Activated CD4-positive, alpha-beta T cell treated with anti-CD3 and anti-CD28 coated beads, Interleukin-2, amount 10 ng/mL, durations not matched to agents 7 days and 5 days (primary cell): ENCODE measurements at regions not wholly inside any gene's neighbourhood (a gene's known extent, or its start where the extent isn't known, plus 50 kb on each side); places are given as distances from the start of the nearest gene placed in this dataset.

Experiments used
- CTCF ChIA-PET: fragments of 350-600 bp; sonication (Branson Sonifier 250); formaldehyde crosslinking; loops from one replicate; lab custom pipeline; 2021; ENCODE audit warnings: antibody characterized with exemption; lab: Charles Lee
- POLR2A ChIA-PET: fragments of 350-600 bp; sonication (Branson Sonifier 250); formaldehyde crosslinking; loops from one replicate; lab custom pipeline; 2021; ENCODE audit warnings: antibody characterized with exemption; lab: Charles Lee
- DNase-seq: peaks from one replicate; pipeline ENCODE4 v3.0.0-alpha.2; 2020
- H3K27ac Mint-ChIP-seq: one replicate; pipeline ENCODE4 v1.8.0; 2021; ENCODE audit warnings: mild to moderate bottlenecking, moderate library complexity, mixed read lengths
- H3K27me3 Mint-ChIP-seq: one replicate; pipeline ENCODE4 v1.8.0; 2021; ENCODE audit warnings: mixed read lengths
- H3K36me3 Mint-ChIP-seq: one replicate; pipeline ENCODE4 v1.8.0; 2021; ENCODE audit warnings: low read depth, mixed read lengths
- H3K4me1 Mint-ChIP-seq: one replicate; pipeline ENCODE4 v1.8.0; 2021; ENCODE audit warnings: mixed read lengths
- H3K4me3 Mint-ChIP-seq: one replicate; pipeline ENCODE4 v1.8.0; 2021; ENCODE audit warnings: mild to moderate bottlenecking, moderate library complexity, mixed read lengths
- H3K9me3 Mint-ChIP-seq: one replicate; pipeline ENCODE4 v1.8.0; 2021; ENCODE audit warnings: mixed read lengths

DNA sequence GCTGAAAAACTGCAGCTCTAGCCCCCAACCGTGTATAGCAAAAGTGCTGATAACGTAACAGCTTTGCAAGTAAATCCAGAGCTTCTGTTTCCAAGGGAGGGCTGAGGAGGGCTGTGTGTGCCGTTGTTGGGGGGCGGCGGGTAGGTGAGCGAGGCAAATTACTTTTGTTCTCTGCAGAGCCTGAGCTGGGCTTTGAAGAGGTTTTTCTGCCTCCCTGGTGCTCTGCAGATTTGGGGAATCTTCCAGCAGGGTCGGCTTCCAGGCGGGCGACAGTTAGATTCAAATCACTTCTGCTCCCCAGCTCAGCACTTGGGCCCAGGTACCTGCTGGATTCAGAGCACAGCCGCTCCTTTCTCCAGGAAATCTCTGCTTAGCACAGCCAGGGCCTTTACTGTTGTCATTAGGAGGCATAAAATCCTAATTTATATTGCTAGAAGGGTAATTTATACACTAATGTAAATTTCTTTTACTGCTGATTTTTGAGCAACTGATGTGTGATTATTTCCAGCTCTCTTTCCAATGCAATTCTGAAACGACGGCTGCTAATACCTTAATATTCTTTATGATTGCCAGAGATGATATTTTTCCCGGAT lies 442.4 kb downstream of the TYW1 start:
- H3K27ac Mint-ChIP-seq = no peak overlapping the region
- no peaks in the 10 kb centered on the region for H3K4me1 Mint-ChIP-seq
- no peak for DNase-seq
- no peaks in the 10 kb centered on the region for H3K27me3 Mint-ChIP-seq
- H3K4me3 Mint-ChIP-seq = no peak overlapping the region
- no peaks in the 10 kb centered on the region for H3K36me3 Mint-ChIP-seq
- ChIA-PET CTCF (no interaction called here), POLR2A (no interaction called here)
- H3K9me3 Mint-ChIP-seq = peaks cover 2% of the 10 kb centered on the region

DNA sequence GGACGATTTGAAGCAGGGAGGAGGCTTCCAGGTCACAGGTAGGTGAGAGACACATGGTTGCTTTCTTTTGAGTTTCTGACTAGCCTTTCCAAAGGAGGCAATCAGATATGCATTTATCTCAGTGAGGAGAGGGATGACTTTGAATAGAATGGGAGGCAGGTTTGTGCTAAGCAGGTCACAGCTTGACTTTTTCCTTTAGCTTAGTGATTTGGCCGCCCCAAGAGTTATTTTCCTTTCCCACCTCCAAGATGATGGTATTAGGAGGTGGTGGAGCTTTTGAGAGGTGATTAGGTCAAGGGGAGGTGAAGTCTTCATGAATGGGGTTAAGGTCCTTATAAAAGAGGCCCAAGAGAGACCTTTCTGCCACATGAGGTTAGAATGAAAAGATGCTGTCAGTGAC lies 443.7 kb downstream of the TYW1 start:
- H3K4me3 Mint-ChIP-seq = no peak overlapping the region
- ChIA-PET CTCF (no interaction called here), POLR2A (no interaction called here)
- H3K27me3 Mint-ChIP-seq = no peaks in the 10 kb centered on the region
- no peak for DNase-seq
- H3K27ac Mint-ChIP-seq = no peak overlapping the region
- no peaks in the 10 kb centered on the region for H3K9me3 Mint-ChIP-seq
- H3K4me1 Mint-ChIP-seq = no peaks in the 10 kb centered on the region
- no peaks in the 10 kb centered on the region for H3K36me3 Mint-ChIP-seq

DNA sequence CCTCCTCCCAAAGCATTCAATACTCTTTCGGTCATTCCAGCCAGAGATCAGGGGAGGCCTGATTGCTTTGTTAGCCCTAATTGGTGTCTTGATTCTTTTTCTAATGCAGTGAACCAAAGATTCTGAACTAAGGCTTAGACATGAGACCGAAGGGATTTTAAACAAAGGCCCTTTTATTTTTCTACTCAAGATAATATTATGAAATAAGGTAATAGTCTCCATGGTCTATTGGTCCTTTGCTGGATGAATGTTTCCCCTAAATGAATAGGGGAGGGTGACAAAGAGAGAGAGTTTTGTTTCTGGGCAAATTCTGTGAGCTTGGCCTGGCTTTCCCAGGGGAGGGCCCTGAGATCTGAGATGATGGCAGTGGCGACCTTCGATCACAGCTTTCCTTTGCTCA lies 449.1 kb downstream of the TYW1 start:
- Mint-ChIP-seq H3K4me1 (no peaks in the 10 kb centered on the region), H3K27me3 (no peaks in the 10 kb centered on the region), H3K9me3 (no peaks in the 10 kb centered on the region), H3K4me3 (no peak overlapping the region), H3K36me3 (no peaks in the 10 kb centered on the region), H3K27ac (no peak overlapping the region)
- DNase-seq = no peak
- POLR2A ChIA-PET = no interaction called here
- CTCF ChIA-PET = no interaction called here

DNA sequence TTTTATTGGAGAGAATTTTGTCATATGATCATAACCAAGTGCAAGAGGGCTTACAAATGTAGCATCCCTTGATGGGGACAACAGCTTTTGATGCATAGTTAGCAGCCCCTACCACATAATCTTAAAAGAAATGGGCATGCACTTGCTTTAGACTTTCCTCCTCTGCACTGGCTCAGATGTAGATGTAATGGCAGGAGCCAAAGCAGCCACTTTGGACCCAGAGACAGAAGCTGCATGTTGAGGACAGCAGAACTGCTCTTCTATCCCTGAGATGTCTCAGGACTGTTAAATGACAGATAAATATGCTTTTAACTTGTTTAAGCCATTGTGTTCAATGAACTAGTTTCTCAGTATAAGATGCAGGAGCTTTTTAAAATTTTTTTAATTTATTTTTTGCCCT lies 450.7 kb downstream of the TYW1 start:
- CTCF ChIA-PET = no interaction called here
- POLR2A ChIA-PET = no interaction called here
- DNase-seq = no peak

DNA sequence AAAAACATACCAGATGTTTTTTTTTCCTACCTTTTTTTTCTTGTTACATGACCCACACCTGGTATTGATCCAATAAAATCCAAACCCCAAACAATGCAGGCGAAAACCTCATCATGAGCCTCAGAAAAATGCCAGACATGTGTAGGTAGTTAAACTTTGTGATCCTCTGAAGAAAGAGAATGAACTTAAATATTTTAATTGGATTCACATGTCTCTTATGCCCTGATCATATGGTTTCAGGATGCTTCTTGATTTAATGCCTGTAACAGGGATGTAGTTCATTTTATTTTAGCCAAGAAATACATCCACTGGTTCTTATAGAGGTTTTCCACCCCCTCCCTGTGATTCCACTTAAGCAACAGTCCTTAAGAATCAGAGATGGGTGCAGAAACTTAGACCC lies 451.6 kb downstream of the TYW1 start:
- no peak overlapping the region for H3K27ac Mint-ChIP-seq
- H3K4me1 Mint-ChIP-seq = no peaks in the 10 kb centered on the region
- H3K36me3 Mint-ChIP-seq = no peaks in the 10 kb centered on the region
- H3K27me3 Mint-ChIP-seq = no peaks in the 10 kb centered on the region
- POLR2A ChIA-PET = no interaction called here
- CTCF ChIA-PET = no interaction called here
- peaks cover 6% of the 10 kb centered on the region for H3K9me3 Mint-ChIP-seq
- no peak overlapping the region for H3K4me3 Mint-ChIP-seq
- no peak for DNase-seq

More for the DNA sequence above, 450.7 kb downstream of the TYW1 start:
- Mint-ChIP-seq H3K4me1 (no peaks in the 10 kb centered on the region), H3K4me3 (no peak overlapping the region), H3K27me3 (no peaks in the 10 kb centered on the region), H3K27ac (no peak overlapping the region), H3K9me3 (peaks cover 3% of the 10 kb centered on the region), H3K36me3 (no peaks in the 10 kb centered on the region)

DNA sequence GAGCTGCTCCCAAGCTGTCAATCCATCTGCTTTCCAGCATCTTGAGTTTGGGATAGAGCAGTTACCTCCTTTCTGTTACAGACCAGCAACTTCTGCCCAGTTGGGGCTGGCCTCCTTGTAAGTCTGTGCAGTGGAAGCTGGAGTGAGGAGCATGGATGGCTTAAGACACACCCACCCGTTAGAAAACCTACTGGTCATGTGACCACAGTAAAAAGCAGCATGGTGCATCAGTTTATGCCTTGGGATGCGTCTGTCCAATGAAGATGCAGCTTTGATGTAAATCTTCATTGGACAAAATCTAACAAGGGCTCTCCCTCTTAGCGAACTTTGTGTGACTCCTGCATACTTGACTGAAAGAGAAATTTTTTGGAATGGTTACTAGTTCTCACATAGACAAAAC lies 453.5 kb downstream of the TYW1 start:
- POLR2A ChIA-PET = no interaction called here
- no peak for DNase-seq
- Mint-ChIP-seq H3K4me1 (no peaks in the 10 kb centered on the region), H3K9me3 (peaks cover 6% of the 10 kb centered on the region), H3K27me3 (no peaks in the 10 kb centered on the region), H3K36me3 (no peaks in the 10 kb centered on the region), H3K4me3 (no peak overlapping the region), H3K27ac (no peak overlapping the region)
- CTCF ChIA-PET = no interaction called here

DNA sequence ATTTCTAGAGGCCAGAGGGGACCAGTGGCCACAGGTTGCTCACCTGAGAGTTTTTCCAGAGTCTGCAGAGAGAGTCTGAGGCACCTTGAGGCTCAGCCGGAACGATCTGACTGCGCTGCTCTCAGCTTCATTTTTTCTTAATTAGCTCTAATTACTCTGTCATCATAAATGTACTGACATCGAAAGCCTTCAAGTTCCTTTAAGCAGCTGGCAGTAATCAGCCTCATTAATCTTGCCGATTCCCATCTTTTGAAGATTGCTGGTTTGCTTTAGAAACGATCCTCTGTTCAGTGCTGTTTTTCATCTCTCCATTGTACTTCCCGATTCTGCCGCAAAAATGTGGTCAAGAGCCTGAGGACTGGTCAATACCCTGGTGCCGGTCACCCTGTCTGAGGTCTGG lies 454.7 kb downstream of the TYW1 start:
- Mint-ChIP-seq H3K36me3 (no peaks in the 10 kb centered on the region), H3K4me1 (no peaks in the 10 kb centered on the region), H3K27ac (no peak overlapping the region), H3K27me3 (no peaks in the 10 kb centered on the region), H3K9me3 (peaks cover 6% of the 10 kb centered on the region), H3K4me3 (no peak overlapping the region)
- ChIA-PET POLR2A (no interaction called here), CTCF (no interaction called here)
- no peak for DNase-seq

DNA sequence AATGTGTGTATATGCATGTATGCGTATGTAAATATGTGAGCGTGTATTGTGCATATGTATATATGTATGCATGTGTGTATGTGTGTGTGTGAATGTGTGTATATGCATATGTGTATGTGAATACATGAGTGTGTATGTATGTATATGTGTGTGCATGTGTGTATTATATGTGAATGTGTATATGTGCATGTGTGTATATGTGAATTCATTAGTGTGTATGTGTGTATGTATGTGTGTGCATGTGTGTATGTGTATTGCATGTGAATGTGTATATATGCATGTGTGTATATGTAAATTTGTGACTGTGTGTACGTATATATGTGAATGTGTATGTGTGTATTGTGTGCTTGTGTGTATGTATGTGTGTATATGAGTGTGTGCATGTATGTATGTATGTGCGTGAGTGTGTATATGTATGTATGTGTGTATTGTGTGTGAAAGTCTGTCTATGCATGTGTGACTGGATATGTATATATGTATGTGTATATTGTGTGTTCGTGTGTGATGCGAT lies 455.9 kb downstream of the TYW1 start:
- no peaks in the 10 kb centered on the region for H3K36me3 Mint-ChIP-seq
- no peaks in the 10 kb centered on the region for H3K4me1 Mint-ChIP-seq
- H3K4me3 Mint-ChIP-seq = no peak overlapping the region

DNA sequence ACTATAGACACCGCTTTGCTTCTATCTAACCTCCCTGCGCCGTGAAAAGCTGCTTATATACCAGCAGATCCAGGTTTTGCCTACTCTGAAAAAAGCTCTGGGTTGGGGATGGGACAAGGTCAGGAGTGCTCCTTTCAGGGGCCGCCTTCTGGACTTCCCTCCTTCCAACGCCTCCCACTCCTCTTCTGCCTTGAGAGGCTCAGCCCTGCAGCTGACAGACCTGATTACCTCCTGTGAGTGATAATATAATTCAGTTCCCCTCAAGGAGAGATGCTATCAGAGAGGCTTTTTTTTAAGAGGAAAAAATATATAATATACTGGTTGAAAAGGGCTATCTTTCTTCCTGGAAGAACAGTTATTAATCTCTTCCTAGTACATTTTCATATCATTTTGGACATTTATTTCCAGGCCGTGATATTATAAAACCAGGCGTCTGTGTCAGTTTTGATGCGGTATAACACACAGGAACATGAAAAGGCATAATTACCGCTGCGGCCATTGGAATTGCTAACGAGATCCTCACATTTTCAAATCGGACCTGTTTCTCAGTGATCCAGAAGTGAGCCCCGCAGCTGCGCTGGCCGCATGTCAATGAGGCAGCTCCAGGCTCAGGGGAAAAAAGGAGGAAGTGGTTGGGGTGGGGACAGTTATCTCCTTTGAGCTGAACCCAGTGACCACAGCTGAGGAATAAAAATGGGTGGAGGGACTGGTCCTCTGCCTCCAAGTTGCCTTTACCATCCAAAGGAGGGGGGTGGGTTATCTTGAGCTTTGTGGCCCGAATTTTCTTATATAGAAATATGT lies 457.1 kb downstream of the TYW1 start:
- DNase-seq = no peak
- H3K9me3 Mint-ChIP-seq = peaks cover 6% of the 10 kb centered on the region
- H3K4me1 Mint-ChIP-seq = no peaks in the 10 kb centered on the region
- H3K27ac Mint-ChIP-seq = no peak overlapping the region
- no peak overlapping the region for H3K4me3 Mint-ChIP-seq
- H3K36me3 Mint-ChIP-seq = no peaks in the 10 kb centered on the region
- no peaks in the 10 kb centered on the region for H3K27me3 Mint-ChIP-seq
- ChIA-PET CTCF (no interaction called here), POLR2A (no interaction called here)

More for the DNA sequence above, 455.9 kb downstream of the TYW1 start:
- Mint-ChIP-seq H3K27ac (no peak overlapping the region), H3K9me3 (peaks cover 6% of the 10 kb centered on the region), H3K27me3 (no peaks in the 10 kb centered on the region)
- ChIA-PET POLR2A (no interaction called here), CTCF (no interaction called here)
- DNase-seq = no peak

DNA sequence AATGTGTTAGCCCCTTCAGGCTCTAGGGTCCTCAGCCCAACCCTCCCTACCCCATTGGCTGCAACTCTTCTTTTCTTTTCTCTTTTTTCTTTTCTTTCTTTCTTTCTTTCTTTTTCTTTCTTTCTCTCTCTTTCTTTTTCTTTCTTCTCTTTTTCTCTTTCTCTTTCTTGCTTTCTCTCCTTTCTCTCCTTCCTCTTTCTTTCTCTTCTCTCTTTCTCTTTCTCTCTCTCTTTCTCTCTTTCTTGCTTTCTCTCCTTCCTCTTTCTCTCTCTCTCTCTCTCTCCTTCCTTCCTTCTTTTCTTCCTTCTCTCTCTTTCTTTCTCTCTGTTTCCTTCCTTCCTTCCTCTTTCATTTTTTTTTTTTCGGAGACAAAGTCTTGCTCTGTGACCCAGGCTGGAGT lies 458.9 kb downstream of the TYW1 start:
- H3K9me3 Mint-ChIP-seq = peaks cover 6% of the 10 kb centered on the region
- no peak overlapping the region for H3K27ac Mint-ChIP-seq
- no peaks in the 10 kb centered on the region for H3K27me3 Mint-ChIP-seq
- H3K36me3 Mint-ChIP-seq = no peaks in the 10 kb centered on the region
- ChIA-PET POLR2A (no interaction called here), CTCF (no interaction called here)
- H3K4me1 Mint-ChIP-seq = no peaks in the 10 kb centered on the region
- H3K4me3 Mint-ChIP-seq = no peak overlapping the region
- DNase-seq = no peak

DNA sequence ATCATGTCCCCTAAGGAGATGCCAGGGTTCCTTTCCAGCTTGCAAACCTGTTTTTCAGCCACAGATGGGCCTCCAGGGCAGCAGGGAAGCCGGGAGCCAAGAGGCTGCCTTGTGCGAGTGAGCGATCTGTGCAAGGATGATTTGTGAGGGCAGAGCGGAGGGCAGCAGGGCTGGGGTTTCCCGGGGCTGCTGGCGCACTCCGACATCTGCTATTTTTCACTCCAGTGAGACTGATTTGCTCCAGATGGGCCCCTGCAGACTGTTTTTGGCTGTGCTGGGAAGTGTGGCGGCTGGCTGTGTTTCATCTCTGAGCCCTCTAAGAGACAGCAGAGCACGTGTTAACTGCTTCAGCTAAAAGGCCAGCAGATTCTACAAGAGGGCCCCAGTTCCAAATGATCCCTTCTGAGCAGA lies 466.2 kb downstream of the TYW1 start:
- Mint-ChIP-seq H3K9me3 (no peaks in the 10 kb centered on the region), H3K4me1 (no peaks in the 10 kb centered on the region)
- POLR2A ChIA-PET = no interaction called here

DNA sequence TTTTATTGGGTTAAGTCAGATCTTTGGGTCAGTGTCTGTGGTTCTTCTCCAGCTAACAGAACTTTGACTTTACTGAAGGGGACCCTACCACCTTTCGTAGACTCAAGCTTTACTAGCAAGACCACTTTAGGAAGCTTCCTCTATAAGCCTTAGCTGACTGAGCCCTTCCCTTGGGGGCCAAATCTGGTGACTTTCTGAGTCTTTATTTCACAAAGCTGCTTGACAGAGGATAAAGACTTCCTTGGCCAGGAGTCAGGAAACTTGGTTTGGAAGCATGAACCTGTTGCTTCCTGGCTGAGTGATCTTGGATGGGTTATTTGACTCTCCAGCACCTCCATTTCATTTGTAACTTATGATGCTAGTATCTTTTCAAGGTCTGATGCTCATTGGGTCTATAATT lies 466.7 kb downstream of the TYW1 start:
- DNase-seq = no peak
- POLR2A ChIA-PET = no interaction called here
- H3K4me3 Mint-ChIP-seq = no peak overlapping the region
- H3K36me3 Mint-ChIP-seq = no peaks in the 10 kb centered on the region
- no peaks in the 10 kb centered on the region for H3K27me3 Mint-ChIP-seq
- CTCF ChIA-PET = interaction anchor here (0.6 kb wide), 2 partner anchors 28 to 1036 kb away, joined by 3 read pairs; no protein-coding TSS in a partner anchor
- H3K9me3 Mint-ChIP-seq = no peaks in the 10 kb centered on the region
- no peaks in the 10 kb centered on the region for H3K4me1 Mint-ChIP-seq
- H3K27ac Mint-ChIP-seq = no peak overlapping the region

More for the DNA sequence above, 466.2 kb downstream of the TYW1 start:
- H3K27me3 Mint-ChIP-seq = no peaks in the 10 kb centered on the region
- no peak overlapping the region for H3K4me3 Mint-ChIP-seq
- no peak for DNase-seq
- CTCF ChIA-PET = no interaction called here
- H3K36me3 Mint-ChIP-seq = no peaks in the 10 kb centered on the region
- no peak overlapping the region for H3K27ac Mint-ChIP-seq

DNA sequence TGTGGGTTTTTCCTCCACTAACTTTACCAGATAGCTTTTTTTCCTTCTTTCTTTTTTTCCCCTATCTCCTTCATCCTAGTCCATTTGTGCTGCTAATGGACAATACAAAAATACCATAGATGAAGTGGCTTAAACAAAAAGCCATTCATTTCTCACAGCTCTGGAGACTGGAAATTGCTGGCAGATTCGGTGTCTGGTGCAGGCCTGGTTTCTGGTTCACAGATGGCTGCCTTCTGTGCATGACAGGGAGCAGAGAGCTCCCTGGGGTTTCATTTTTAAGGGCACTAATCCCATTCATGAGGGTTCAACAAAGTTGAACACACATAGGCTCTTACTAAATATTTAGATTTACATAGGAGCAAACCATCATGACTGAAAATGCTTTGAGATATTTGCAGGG lies 467.4 kb downstream of the TYW1 start:
- POLR2A ChIA-PET = no interaction called here
- Mint-ChIP-seq H3K27me3 (no peaks in the 10 kb centered on the region), H3K4me1 (no peaks in the 10 kb centered on the region), H3K9me3 (peaks cover 3% of the 10 kb centered on the region), H3K27ac (no peak overlapping the region), H3K36me3 (no peaks in the 10 kb centered on the region), H3K4me3 (no peak overlapping the region)
- CTCF ChIA-PET = interaction anchor here (0.5 kb wide), 1 partner anchor 68 kb away, joined by 4 read pairs; no protein-coding TSS in a partner anchor
- no peak for DNase-seq
